ENCODE measurements at regions not wholly inside any gene's neighbourhood (a gene's known extent, or its start where the extent isn't known, plus 50 kb on each side); places are given as distances from the start of the nearest gene placed in this dataset.
A peak's percentile ranks its signal among the peaks of the same experiment; 100 is the strongest.

DNA sequence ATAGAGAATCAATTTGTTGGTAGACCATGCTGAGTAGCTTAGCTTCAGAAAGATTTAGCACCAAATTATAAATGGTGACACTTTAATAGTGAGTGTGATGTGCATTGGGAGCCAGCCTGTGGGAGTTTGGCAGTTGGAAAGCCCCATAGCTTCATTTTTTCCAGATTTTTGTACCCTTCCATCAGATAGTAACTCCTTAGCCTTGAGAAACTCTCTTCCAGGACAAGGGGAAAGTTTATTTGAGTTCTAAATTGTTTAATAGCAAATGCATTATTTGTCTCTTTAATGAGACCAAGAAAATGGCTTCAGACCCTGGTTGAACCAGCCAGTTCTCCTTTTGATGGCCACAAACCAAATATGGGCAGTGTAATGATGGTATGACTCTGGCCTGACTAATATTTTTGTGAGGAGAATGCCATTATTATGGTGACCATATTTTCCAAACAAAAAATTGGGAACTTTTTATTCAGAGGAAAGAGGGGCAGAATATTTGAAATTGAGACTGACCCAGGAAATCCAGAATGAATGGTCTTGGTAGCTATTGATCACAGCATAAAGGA lies 49.8 kb downstream of the PLCE1 start:
- DNase-seq, result no peak

GRCh38 chr10:94046098-94046497 lies 52.4 kb downstream of the PLCE1 start:
- peak; percentile 34 for DNase-seq

GRCh38 chr10:94047293-94047692 lies 53.6 kb downstream of the PLCE1 start:
- no peak for DNase-seq

DNA sequence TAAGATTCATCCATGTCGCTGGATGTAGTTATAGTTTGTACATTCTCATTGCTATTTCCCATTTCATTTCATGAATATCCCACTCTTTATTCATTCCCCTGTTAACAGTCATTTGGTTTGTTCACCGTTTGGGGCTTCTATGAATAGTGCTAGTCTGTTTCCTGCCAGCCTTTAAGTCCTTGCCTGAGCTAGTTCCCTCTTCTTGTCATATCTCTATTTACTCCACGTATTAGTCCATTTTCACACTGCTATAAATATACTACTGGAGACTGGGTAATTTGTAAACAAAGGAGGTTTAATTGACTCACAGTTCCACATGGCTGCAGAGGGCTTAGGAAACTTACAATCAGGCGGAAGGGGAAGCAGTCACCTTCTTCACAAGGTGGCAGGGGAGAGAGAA lies 56.2 kb downstream of the PLCE1 start:
- DNase-seq, result no peak

DNA sequence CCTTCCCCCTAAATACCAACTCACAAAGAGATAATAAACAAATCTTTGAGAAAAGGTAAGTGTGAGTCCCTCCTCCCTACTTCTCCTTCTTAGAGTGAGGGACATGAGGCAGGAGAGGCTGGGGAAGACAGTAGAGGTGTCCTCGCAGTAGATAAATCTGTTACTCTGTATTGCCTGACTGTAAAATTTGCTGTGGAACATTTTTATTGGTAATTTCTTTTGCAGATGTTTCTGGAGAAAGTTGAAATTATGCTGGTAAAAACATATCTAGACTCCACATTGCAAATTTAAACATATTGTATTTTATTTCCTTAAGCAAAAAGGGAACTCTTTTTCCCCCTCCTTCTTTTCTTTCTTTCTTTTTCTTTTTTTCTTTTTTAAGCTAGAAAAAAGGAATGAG lies 58.5 kb downstream of the PLCE1 start:
- no peak for DNase-seq

GRCh38 chr10:94052866-94053791 lies 59.4 kb downstream of the PLCE1 start:
- DNase-seq, result peak; percentile 77

- no peak for DNase-seq
These were observed 65.6 kb downstream of the PLCE1 start for GRCh38 chr10:94059178-94059883.

GRCh38 chr10:94061026-94061425 lies 67.3 kb downstream of the PLCE1 start:
- DNase-seq, result no peak

DNA sequence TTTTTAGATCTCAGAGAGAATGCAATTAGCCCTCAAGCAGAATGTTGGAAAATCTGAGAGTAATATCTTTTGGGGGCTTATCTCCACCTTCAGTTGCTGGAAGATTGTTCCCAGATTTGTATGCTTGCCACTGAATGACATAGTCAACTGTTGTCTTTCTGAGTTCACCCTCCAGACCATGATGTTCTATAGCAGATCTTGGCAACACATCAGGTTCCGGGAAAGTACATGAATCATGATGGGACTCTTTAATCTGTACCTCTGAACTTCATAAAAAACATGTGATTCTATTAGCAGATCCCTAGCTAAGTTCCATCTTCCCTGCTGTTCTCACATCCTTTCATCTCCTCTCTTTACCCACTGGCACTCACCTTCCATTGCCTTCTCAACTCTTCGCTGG lies 68.9 kb downstream of the PLCE1 start:
- no peak for DNase-seq

DNA sequence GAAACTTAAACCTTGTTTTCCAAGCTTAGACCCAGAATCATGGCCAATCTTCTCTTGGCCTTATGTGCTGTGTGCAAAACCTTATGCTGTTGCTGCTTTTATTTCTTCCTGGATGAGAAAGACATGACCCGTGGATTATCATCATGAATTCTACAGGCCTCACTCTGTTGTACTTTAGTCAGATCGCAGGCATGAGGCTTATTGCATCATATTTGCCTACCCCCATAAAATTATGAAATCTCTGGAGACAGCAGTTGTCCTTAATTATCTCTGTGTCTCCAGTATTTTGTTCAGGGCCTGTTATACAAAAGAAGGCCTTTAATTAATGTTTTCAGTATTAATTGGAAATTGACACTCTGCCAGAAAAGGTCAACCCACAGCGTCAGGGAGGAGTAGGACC lies 71.6 kb downstream of the PLCE1 start:
- no peak for DNase-seq

DNA sequence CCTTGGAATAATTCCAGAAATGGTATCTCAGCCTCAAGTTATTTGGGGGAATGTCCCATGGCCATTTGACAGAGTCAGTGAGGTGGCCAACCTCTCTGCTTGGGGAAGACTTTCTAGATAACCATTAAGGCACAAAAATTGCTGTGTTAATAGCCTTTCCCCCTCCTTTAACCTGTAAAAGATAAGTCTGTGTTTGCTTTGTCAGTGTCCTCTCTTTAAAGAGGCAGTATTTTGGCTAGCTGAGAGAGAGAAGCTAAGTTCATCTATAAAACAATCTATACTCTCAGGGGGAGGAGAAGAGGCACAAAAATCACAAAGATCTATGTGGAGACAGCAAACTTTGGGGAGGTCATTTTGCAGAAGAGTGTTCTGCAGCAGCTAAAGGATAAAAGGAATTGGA lies 72.1 kb downstream of the PLCE1 start:
- no peak for DNase-seq

GRCh38 chr10:94066411-94066810 lies 72.7 kb downstream of the PLCE1 start:
- peak; percentile 62 for DNase-seq

DNA sequence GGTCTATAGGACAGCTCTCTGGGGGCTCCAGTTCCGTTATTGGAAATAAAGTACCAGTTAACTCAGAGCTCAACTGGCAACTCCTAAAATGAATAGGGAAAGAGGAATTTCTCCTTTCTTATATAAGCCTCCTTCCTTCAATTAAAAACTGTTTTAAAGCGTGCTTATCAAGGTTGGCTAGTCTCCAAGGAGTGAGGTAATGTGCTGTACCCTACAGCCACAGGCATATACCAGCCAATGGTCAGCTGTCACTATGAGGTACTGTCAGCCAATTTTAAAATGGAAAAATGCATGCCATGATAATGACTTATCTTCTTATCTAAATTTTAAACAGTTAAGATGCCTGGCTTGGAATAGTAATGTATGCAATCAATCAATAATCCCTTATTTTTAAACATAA lies 76.2 kb downstream of the PLCE1 start:
- no peak for DNase-seq

DNA sequence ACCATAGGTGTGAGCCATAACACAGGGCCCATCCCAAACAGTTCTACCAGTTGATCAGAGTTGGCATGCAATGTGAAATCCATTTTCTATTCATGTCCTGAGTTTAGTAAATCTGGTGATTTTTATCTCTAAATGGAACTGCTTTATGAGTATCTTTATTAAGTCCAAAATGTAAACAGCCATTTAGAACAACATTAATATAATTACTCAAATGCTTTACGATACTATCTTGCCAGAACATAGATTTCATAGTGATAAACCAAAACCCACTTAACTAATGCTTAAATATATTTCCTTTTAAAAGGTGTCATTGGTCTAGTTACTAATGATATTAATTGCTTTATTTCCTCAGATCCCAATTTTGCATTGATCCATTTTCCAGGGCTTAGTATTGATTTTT lies 80.7 kb downstream of the PLCE1 start:
- DNase-seq, result no peak

DNA sequence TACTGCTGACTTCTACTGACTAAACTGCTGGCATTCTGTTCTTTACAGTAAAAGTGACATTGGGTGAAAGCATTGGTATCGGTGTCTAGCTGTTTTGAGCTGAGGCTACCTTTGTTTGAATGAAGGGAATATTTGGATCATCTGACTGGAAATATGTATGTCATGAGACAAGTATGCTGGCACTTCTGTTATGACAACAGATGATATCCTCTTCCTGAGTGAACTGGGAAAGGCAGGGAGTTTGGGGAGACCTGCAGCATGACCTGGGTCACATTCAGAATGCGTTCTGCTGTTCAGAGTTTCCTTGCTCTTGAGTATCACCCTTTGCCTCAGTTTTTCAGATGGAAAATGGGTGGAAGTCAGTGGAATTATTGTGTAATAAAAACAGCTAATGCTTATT lies 81.8 kb downstream of the PLCE1 start:
- DNase-seq, result no peak

DNA sequence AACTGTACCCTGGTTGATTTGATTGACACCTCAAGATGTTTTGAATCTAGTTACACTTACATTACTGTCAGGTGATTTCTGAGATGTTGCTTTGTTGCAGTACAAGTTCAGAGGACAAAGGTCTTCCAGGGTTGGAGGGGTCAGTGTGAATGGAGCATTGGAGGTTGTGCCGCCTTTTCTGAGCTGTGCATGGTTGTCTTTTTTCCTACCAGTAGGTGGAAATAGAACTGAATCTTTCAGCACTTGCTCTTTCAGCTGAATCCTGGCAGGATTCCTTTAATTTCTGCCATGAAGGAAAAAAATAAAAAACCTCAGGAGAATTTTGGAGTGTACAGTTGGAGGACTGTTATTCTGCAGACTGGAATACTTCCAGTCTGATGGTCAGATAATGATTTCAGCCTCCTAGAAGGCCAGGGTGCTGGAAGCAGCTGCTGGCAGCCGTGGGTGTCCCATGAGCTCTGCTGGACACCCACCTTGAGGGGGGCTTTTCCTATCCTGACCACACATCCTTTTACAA lies 82.7 kb downstream of the PLCE1 start:
- peak; percentile 69 for DNase-seq

DNA sequence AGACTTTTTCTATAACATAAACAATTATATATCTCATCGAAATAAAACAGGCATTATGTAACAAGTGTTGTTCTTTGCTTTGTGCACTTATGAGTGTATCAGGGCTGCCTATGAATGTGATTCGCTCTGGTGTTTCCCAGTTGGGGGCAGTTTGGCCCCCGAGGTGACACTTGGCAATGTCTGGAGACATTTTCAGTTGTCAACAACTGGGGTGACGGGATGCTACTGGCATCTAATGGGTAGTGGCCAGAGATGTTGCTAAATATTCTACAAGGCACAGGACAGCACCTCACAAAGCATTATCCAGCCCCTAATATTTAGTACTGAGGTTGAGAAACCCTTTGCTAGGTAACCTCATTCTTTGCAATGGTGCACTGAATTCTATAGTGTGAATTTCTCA lies 83.3 kb downstream of the PLCE1 start:
- DNase-seq, result no peak

DNA sequence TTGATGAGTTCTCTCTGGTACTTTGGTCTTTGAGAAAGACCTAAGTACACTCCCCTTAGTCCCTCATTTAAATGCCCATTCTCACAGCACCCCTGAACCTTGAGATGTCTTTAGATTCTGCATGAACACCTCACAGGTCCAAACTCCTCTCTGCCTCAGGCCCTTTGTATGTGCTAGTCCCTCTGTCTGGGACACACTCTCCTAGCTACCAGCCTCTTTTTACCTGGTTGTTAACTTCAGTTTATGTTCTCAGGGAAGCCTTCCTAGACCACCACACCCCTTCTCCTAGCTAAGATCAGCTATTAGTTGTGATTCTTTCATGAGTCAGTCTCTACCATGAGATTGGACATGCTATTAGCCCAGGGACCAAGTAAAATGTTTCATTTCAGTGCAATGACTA lies 86.4 kb downstream of the PLCE1 start:
- no peak for DNase-seq

DNA sequence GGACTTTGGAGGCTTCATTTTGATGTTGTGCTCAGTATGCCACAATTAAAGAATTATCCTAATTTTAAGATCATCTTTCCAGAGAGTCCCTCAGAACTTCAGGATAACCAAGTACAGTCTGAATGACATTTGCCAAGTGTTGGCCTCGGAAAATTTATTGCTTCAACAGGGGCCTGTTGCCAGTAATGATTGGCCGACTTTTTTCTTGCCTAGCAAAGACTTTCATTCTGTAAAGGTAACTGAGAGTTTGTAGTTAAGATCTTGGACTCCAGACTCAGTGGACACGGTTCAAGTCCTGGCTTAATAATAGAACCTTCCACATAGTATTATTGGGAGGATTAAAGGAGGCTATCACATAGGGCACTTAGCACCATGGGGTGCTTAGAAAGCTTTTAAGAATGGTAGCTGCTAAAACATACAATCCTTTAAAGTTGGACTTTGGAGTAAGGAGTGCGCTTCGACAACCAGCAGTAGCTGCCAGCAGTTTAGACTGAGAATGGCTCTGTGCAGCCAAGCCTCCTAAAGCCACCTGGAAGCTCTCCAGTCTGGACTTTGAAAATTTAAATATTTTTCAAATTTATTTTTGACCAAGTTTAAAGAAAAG lies 90.0 kb downstream of the PLCE1 start:
- DNase-seq, result peak; percentile 30

DNA sequence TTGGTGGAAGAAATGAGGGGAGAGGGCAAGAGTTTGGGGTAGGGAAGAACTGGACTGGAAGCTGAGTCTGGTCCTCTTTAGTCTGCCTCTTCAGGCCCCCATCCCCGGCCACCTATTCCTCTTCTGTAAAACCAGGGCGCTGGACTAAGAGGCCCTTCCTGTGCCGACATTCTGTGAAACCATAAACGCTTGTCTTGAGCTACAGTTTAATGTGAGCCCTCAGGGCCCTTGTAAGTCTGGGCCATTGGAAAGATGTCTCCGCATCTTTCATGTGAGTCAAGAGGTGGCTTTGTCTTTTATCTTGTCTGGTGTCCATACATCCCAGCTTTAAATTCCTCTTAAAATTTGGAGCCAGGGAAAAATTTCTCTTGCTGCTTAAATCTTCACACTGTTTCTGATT lies 90.6 kb downstream of the PLCE1 start:
- DNase-seq, result no peak

- no peak for DNase-seq
These were observed 91.6 kb downstream of the PLCE1 start for GRCh38 chr10:94085288-94085687.

DNA sequence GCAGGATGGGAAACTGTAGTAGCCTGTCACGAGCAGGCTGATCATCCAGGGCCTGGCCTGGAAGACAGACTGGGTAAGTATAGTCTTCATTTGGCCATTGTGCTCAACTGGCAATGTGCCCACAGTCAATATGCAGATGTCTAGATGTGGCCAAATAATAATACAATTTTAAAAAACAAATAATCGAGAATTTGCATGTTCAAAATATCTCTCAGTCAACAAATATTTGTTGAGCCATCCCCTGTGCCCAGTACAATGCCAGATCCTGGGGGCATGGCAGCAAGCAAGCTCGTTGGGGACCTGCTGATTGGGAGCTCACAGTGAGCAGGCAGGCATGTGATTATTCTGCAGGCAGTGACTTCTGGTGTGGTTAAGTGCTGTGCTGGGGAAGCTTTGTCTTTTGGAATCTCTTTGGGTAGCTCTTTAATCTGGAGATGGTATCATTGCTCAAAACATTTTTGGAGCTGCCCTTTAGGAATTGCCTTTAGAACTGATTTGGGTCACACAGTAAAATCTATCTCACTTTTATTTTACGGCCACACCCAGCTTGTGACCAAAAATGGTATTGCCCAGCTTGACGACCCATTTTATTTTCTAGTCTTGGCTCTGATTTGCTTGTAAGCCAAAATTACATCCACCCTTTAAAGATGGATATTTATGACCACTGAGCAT lies 92.2 kb downstream of the PLCE1 start:
- no peak for DNase-seq

GRCh38 chr10:94088926-94089381 lies 95.2 kb downstream of the PLCE1 start:
- peak; percentile 29 for DNase-seq

All from femur (tissue), 1 donor.